Tibial artery (tissue), 4 donors: ENCODE measurements at regions not wholly inside any gene's neighbourhood (a gene's known extent, or its start where the extent isn't known, plus 50 kb on each side); places are given as distances from the start of the nearest gene placed in this dataset.

Experiments
- DNase-seq, 2 donors: peaks; one replicate each; pipeline ENCODE4 v3.0.0-alpha.2; 2019
- H3K27ac ChIP-seq, 2 donors: fragments of 200-600 bp; sonication (generic) in 1 of 2; 1 replicate in 1 of 2; 2 replicates in 1 of 2; pipeline ENCODE4 v1.5.1; 2018 to 2019; ENCODE audit warnings: mild to moderate bottlenecking in 1 of 2
- H3K27me3 ChIP-seq, 2 donors: fragments of 200-600 bp; sonication (generic) in 1 of 2; one replicate each; pipeline versions ENCODE4 v1.5.1 to v1.6.0; 2016 to 2019
- H3K36me3 ChIP-seq, 3 donors: fragments of 200-600 bp; sonication (generic) in 2 of 3; one replicate each; pipeline ENCODE4 v1.5.1; 2016 to 2019; ENCODE audit warnings: mild to moderate bottlenecking in 2 of 3
- H3K4me1 ChIP-seq, 4 donors: fragments of 200-600 bp; sonication (generic) in 2 of 4; 1 replicate in 3 of 4; 2 replicates in 1 of 4; pipeline ENCODE4 v1.5.1; 2016 to 2019
- H3K4me3 ChIP-seq, 2 donors: fragments of 200-600 bp; sonication (generic) in 1 of 2; 1 replicate in 1 of 2; 2 replicates in 1 of 2; pipeline ENCODE4 v1.5.1; 2018 to 2019; ENCODE audit warnings: mild to moderate bottlenecking in 2 of 2
- H3K9me3 ChIP-seq, 3 donors: fragments of 200-600 bp; sonication (generic) in 1 of 3; one replicate each; pipeline ENCODE4 v1.5.1; 2016 to 2019
- intact Hi-C: fragments of 100-400 bp; cut with DNase I; formaldehyde crosslinking; loops from one replicate; pipeline ENCODE4 v1.15.0; 2023; ENCODE audit warnings: low total_unique reads
- TF ChIP-seq, protein P1 (sequence below), 2 experiments: fragments of 200-600 bp in 1 of 2; fragments of 450-650 bp in 1 of 2; IDR thresholded peaks; one replicate each; pipeline ENCODE4 v1.5.1; 2017 to 2019; ENCODE audit warnings: antibody characterized with exemption in 2 of 2, mild to moderate bottlenecking in 1 of 2, moderate library complexity in 1 of 2

DNA sequence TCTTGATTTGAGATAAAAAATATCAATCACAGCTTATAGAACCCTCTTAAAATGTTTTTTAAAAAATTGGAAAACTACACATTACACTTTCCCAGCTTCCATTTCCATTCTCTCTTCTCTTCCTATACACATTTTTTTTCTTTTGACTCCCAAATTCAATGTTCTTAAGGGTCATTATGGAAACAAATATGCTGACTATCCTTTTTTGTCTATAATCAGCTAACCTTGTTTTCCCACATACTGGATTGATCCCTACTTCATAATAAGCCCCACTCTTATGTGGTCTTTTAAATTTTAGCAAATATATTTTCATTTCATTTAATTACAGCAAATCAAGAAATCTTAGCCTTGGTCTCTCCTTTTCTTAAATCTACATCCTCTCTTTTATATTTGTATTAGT, 378.4 kb downstream of the MEI4 start:
- intact Hi-C loops: no loop called here

DNA sequence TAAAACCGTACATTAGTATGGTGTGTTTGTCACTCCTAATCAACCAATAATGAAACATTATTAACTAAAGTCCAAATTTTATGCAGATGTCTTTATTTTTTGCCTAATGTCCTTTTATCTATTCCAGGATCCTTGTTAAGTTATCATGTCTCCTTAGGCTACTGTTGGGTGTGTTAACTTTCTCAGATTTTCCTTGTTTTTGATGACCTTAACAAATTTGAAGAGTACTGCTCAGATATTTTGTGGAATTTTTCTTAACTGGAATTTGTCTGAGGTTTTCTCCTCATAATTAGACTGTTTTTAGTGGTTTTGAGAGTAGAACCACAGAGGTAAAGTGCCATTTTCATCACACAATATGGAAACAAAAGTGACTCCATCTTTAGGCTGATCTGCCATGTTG, 406.3 kb downstream of the MEI4 start:
- TF ChIP-seq, protein P1, sequence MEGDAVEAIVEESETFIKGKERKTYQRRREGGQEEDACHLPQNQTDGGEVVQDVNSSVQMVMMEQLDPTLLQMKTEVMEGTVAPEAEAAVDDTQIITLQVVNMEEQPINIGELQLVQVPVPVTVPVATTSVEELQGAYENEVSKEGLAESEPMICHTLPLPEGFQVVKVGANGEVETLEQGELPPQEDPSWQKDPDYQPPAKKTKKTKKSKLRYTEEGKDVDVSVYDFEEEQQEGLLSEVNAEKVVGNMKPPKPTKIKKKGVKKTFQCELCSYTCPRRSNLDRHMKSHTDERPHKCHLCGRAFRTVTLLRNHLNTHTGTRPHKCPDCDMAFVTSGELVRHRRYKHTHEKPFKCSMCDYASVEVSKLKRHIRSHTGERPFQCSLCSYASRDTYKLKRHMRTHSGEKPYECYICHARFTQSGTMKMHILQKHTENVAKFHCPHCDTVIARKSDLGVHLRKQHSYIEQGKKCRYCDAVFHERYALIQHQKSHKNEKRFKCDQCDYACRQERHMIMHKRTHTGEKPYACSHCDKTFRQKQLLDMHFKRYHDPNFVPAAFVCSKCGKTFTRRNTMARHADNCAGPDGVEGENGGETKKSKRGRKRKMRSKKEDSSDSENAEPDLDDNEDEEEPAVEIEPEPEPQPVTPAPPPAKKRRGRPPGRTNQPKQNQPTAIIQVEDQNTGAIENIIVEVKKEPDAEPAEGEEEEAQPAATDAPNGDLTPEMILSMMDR (IDR thresholded peaks at IDR 0.05): no peak
- intact Hi-C loops: no loop called here
- Histone ChIP-seq H3K9me3 (no peaks in the 10 kb centered on the region), H3K27me3 (no peaks in the 10 kb centered on the region), H3K4me1 (peaks cover 0 to 8% (median 0%) of the 10 kb centered on the region in 4 donors), H3K4me3 (no peak overlapping the region), H3K36me3 (no peaks in the 10 kb centered on the region), H3K27ac (no peak overlapping the region)
- no peak for DNase-seq

More for the DNA sequence above, 378.4 kb downstream of the MEI4 start:
- Histone ChIP-seq H3K4me3 (no peak overlapping the region), H3K27me3 (no peaks in the 10 kb centered on the region), H3K36me3 (no peaks in the 10 kb centered on the region), H3K4me1 (no peaks in the 10 kb centered on the region), H3K27ac (no peak overlapping the region), H3K9me3 (no peaks in the 10 kb centered on the region)
- TF ChIP-seq, protein P1 (IDR thresholded peaks at IDR 0.05): no peak
- DNase-seq: no peak

DNA sequence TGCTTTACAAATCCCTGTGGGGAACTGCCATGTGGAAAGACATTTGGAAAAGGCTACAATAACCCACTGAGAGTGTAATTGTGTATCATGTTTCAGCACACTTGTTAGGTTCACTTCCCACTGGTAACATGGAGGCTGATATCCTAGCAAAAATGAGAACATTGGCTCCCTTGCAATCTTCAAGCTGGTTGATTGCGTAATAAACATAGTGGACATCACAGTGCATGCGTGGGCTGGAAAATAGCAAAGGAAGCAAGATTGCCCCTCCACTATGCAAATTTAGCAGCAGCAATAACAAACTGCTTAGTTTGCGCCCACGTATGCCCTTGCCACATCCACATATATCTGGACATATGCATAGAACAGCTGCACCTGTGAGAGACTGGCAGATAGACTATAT, 410.2 kb downstream of the MEI4 start:
- Histone ChIP-seq H3K27me3 (no peaks in the 10 kb centered on the region), H3K27ac (no peak overlapping the region), H3K36me3 (no peaks in the 10 kb centered on the region), H3K4me1 (no peaks in the 10 kb centered on the region), H3K4me3 (no peak overlapping the region), H3K9me3 (no peaks in the 10 kb centered on the region)
- intact Hi-C loops: no loop called here
- TF ChIP-seq, protein P1 (IDR thresholded peaks at IDR 0.05): no peak
- DNase-seq: no peak

DNA sequence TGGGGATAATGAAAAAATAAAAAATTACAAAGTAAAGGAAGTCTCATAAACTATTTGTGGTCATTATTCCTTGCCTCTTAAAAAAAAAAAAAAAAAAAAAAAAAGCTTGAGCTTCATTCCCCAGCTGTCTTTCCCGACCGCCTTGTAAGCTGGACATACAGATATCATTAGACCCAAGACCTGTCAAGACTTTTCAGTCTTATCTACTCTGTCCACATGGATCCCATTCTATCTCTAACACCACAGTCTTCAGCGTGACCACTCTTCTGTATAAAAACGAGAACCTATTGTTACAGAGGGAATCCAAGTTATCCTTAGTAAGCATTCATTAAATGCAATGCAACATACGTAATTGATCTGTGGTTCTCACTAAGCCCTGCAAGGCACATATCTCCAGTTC, 423.5 kb downstream of the MEI4 start:
- H3K27me3 ChIP-seq: no peaks in the 10 kb centered on the region

DNA sequence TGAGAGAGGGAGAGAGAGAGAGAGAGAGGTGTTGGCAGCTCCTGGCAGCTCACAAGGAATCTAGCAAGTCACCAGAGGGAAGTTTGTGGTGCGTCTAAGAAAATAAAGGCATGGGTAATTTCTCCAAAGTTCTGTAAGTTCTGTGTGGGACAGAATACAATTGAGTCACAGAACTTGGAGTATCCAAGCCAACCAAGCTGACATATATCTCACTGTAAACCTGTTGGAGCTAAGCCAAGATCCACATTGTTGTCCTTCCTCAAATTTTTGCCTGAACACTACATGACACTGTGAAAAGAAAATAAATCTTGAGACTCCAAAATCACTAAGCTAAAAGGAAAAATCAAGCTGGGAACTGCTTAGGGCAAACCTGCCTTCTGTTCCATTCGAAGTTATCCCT, 436.7 kb downstream of the MEI4 start:
- H3K36me3 ChIP-seq: no peaks in the 10 kb centered on the region
- H3K27ac ChIP-seq: no peak overlapping the region
- peaks cover 0 to 6% (median 2%) of the 10 kb centered on the region in 4 donors for H3K4me1 ChIP-seq
- no peaks in the 10 kb centered on the region for H3K9me3 ChIP-seq
- intact Hi-C loops: no loop called here
- no peaks in the 10 kb centered on the region for H3K27me3 ChIP-seq
- H3K4me3 ChIP-seq: no peak overlapping the region
- DNase-seq: no peak
- TF ChIP-seq, protein P1 (IDR thresholded peaks at IDR 0.05): no peak

More for the DNA sequence above, 423.5 kb downstream of the MEI4 start:
- Histone ChIP-seq H3K36me3 (no peaks in the 10 kb centered on the region), H3K4me1 (no peaks in the 10 kb centered on the region), H3K4me3 (no peak overlapping the region), H3K27ac (no peak overlapping the region), H3K9me3 (no peaks in the 10 kb centered on the region)
- TF ChIP-seq, protein P1 (IDR thresholded peaks at IDR 0.05): no peak
- DNase-seq: no peak
- intact Hi-C loops: no loop called here

DNA sequence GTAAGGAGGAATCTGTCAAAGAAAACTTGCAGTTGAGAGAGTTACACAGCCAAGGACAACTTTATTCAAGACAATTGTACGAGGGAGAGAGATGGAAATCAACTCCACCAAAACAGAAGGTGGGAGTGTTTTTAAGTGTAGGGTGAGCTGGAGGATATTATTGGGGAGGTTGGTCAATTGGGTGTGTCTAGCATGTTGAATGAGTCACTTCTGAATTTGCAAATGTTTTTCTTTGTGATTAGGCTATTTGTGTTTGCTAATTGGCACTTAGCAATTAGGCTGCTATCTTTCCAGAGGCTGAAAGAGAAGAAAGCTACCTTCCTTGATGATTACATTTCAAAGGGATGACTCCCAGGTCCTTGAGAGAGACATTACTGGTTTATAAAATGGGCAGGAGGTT, 441.1 kb downstream of the MEI4 start:
- Histone ChIP-seq H3K4me3 (no peak overlapping the region), H3K27ac (no peak overlapping the region), H3K9me3 (no peaks in the 10 kb centered on the region), H3K36me3 (no peaks in the 10 kb centered on the region), H3K27me3 (no peaks in the 10 kb centered on the region), H3K4me1 (peaks cover 0 to 6% (median 2%) of the 10 kb centered on the region in 4 donors)
- no peak for DNase-seq
- TF ChIP-seq, protein P1 (IDR thresholded peaks at IDR 0.05): no peak
- intact Hi-C loops: no loop called here
